Natural killer cell treated with Interleukin-12 subunit alpha and Interleukin-12 subunit beta and Interleukin-15 and Interleukin-18, amount 100 ng/mL, for 72 hours (primary cell): ENCODE measurements at regions not wholly inside any gene's neighbourhood (a gene's known extent, or its start where the extent isn't known, plus 50 kb on each side); places are given as distances from the start of the nearest gene placed in this dataset.

ENCODE experiments used
- ATAC-seq, 2 donors: fragments of 150-1000 bp; cut with Tn5 transposase in 1 of 2; sonication (Bioruptor Pico), chemical (Tn5 transposase) in 1 of 2; 2 replicates each; pipeline ENCODE4 v1.10.0; 2021
- DNase-seq: peaks from one replicate; pipeline ENCODE4 v3.0.0; 2022; ENCODE audit warnings: low spot score
- H3K27ac Mint-ChIP-seq, 2 donors: 1 replicate in 1 of 2; 2 replicates in 1 of 2; pipeline ENCODE4 v1.8.0; 2022; ENCODE audit warnings: mixed read lengths in 2 of 2, mild to moderate bottlenecking in 1 of 2, moderate library complexity in 1 of 2
- H3K27me3 Mint-ChIP-seq, 2 donors: 1 replicate in 1 of 2; 2 replicates in 1 of 2; pipeline ENCODE4 v1.8.0; 2022; ENCODE audit warnings: mixed read lengths in 2 of 2
- H3K36me3 Mint-ChIP-seq: one replicate; pipeline ENCODE4 v1.8.0; 2022; ENCODE audit warnings: mixed read lengths
- H3K4me1 Mint-ChIP-seq, 2 donors: 1 replicate in 1 of 2; 2 replicates in 1 of 2; pipeline ENCODE4 v1.8.0; 2022; ENCODE audit warnings: low read depth in 2 of 2, mixed read lengths in 2 of 2, mild to moderate bottlenecking in 1 of 2
- H3K4me3 Mint-ChIP-seq: one replicate; pipeline ENCODE4 v1.8.0; 2022; ENCODE audit warnings: mixed read lengths
- H3K9me3 Mint-ChIP-seq: 2 replicates; pipeline ENCODE4 v1.8.0; 2022; ENCODE audit warnings: mixed read lengths

GRCh38 chr5:167804512-167805220, 486.8 kb upstream of the WWC1 start:
- DNase-seq (no peak), ATAC-seq (no peak)
- no peaks in the 10 kb centered on the region for H3K36me3 Mint-ChIP-seq
- H3K27me3 Mint-ChIP-seq, result no peaks in the 10 kb centered on the region
- H3K27ac Mint-ChIP-seq, result no peak overlapping the region
- peaks cover 6% of the 10 kb centered on the region for H3K9me3 Mint-ChIP-seq
- no peaks in the 10 kb centered on the region for H3K4me1 Mint-ChIP-seq
- H3K4me3 Mint-ChIP-seq, result no peak overlapping the region

GRCh38 chr5:167810573-167810972, 480.9 kb upstream of the WWC1 start:
- ATAC-seq, result no peak
- no peaks in the 10 kb centered on the region for H3K36me3 Mint-ChIP-seq

GRCh38 chr5:167812871-167813270, 478.6 kb upstream of the WWC1 start:
- Mint-ChIP-seq H3K27me3 (no peaks in the 10 kb centered on the region), H3K36me3 (no peaks in the 10 kb centered on the region), H3K9me3 (no peaks in the 10 kb centered on the region), H3K4me1 (no peaks in the 10 kb centered on the region), H3K4me3 (no peak overlapping the region), H3K27ac (no peak overlapping the region)
- ATAC-seq (no peak), DNase-seq (no peak)

More at GRCh38 chr5:167810573-167810972, 480.9 kb upstream of the WWC1 start:
- Mint-ChIP-seq H3K9me3 (no peaks in the 10 kb centered on the region), H3K4me3 (no peak overlapping the region), H3K27ac (no peak overlapping the region), H3K27me3 (no peaks in the 10 kb centered on the region), H3K4me1 (no peaks in the 10 kb centered on the region)
- DNase-seq, result no peak

- H3K4me1 Mint-ChIP-seq, result no peaks in the 10 kb centered on the region
- no peaks in the 10 kb centered on the region for H3K36me3 Mint-ChIP-seq
- ATAC-seq (no peak), DNase-seq (no peak)
- no peak overlapping the region for H3K4me3 Mint-ChIP-seq
- no peaks in the 10 kb centered on the region for H3K9me3 Mint-ChIP-seq
- H3K27me3 Mint-ChIP-seq, result no peaks in the 10 kb centered on the region
- H3K27ac Mint-ChIP-seq, result no peak overlapping the region
Observed at GRCh38 chr5:167813389-167813788, 478.1 kb upstream of the WWC1 start.

- Mint-ChIP-seq H3K36me3 (no peaks in the 10 kb centered on the region), H3K9me3 (no peaks in the 10 kb centered on the region), H3K27ac (no peak overlapping the region), H3K4me3 (no peak overlapping the region), H3K4me1 (no peaks in the 10 kb centered on the region), H3K27me3 (no peaks in the 10 kb centered on the region)
- DNase-seq (no peak), ATAC-seq (no peak)
Observed at GRCh38 chr5:167814040-167814439, 477.4 kb upstream of the WWC1 start.

GRCh38 chr5:167814828-167815227, 476.6 kb upstream of the WWC1 start:
- H3K4me3 Mint-ChIP-seq, result no peak overlapping the region
- no peaks in the 10 kb centered on the region for H3K4me1 Mint-ChIP-seq
- no peak overlapping the region for H3K27ac Mint-ChIP-seq
- DNase-seq, result no peak
- no peak for ATAC-seq
- no peaks in the 10 kb centered on the region for H3K9me3 Mint-ChIP-seq
- H3K36me3 Mint-ChIP-seq, result no peaks in the 10 kb centered on the region
- no peaks in the 10 kb centered on the region for H3K27me3 Mint-ChIP-seq

GRCh38 chr5:167816354-167816753, 475.1 kb upstream of the WWC1 start:
- ATAC-seq (no peak), DNase-seq (no peak)
- Mint-ChIP-seq H3K27me3 (no peaks in the 10 kb centered on the region), H3K9me3 (no peaks in the 10 kb centered on the region), H3K4me1 (no peaks in the 10 kb centered on the region), H3K4me3 (no peak overlapping the region), H3K27ac (no peak overlapping the region), H3K36me3 (no peaks in the 10 kb centered on the region)

- Mint-ChIP-seq H3K27me3 (no peaks in the 10 kb centered on the region), H3K9me3 (no peaks in the 10 kb centered on the region), H3K4me3 (no peak overlapping the region), H3K27ac (no peak overlapping the region), H3K4me1 (no peaks in the 10 kb centered on the region), H3K36me3 (no peaks in the 10 kb centered on the region)
- DNase-seq (no peak), ATAC-seq (no peak)
Observed at GRCh38 chr5:167816864-167817263, 474.6 kb upstream of the WWC1 start.

- Mint-ChIP-seq H3K36me3 (no peaks in the 10 kb centered on the region), H3K27me3 (no peaks in the 10 kb centered on the region), H3K4me1 (no peaks in the 10 kb centered on the region), H3K27ac (no peak overlapping the region), H3K4me3 (no peak overlapping the region), H3K9me3 (peaks cover 3% of the 10 kb centered on the region)
- ATAC-seq, result no peak
- no peak for DNase-seq
Observed at GRCh38 chr5:167819406-167819805, 472.0 kb upstream of the WWC1 start.

- H3K27ac Mint-ChIP-seq, result no peak overlapping the region
- peaks cover 3% of the 10 kb centered on the region for H3K9me3 Mint-ChIP-seq
- no peaks in the 10 kb centered on the region for H3K27me3 Mint-ChIP-seq
- no peaks in the 10 kb centered on the region for H3K36me3 Mint-ChIP-seq
- ATAC-seq, result no peak
- no peak for DNase-seq
- H3K4me3 Mint-ChIP-seq, result no peak overlapping the region
- no peaks in the 10 kb centered on the region for H3K4me1 Mint-ChIP-seq
Observed at GRCh38 chr5:167820101-167820990, 471.1 kb upstream of the WWC1 start.

- Mint-ChIP-seq H3K27ac (no peak overlapping the region), H3K9me3 (peaks cover 3% of the 10 kb centered on the region), H3K36me3 (no peaks in the 10 kb centered on the region), H3K4me1 (no peaks in the 10 kb centered on the region), H3K4me3 (no peak overlapping the region), H3K27me3 (no peaks in the 10 kb centered on the region)
- ATAC-seq (no peak), DNase-seq (no peak)
Observed at GRCh38 chr5:167821151-167821550, 470.3 kb upstream of the WWC1 start.

GRCh38 chr5:167821669-167822068, 469.8 kb upstream of the WWC1 start:
- H3K27me3 Mint-ChIP-seq, result no peaks in the 10 kb centered on the region
- ATAC-seq (no peak), DNase-seq (no peak)
- no peaks in the 10 kb centered on the region for H3K4me1 Mint-ChIP-seq
- no peak overlapping the region for H3K4me3 Mint-ChIP-seq
- H3K9me3 Mint-ChIP-seq, result peaks cover 3% of the 10 kb centered on the region
- no peak overlapping the region for H3K27ac Mint-ChIP-seq
- no peaks in the 10 kb centered on the region for H3K36me3 Mint-ChIP-seq

GRCh38 chr5:167822241-167822640, 469.2 kb upstream of the WWC1 start:
- ATAC-seq (no peak), DNase-seq (no peak)
- Mint-ChIP-seq H3K9me3 (peaks cover 3% of the 10 kb centered on the region), H3K36me3 (no peaks in the 10 kb centered on the region), H3K4me1 (no peaks in the 10 kb centered on the region), H3K27ac (no peak overlapping the region), H3K4me3 (no peak overlapping the region), H3K27me3 (no peaks in the 10 kb centered on the region)

GRCh38 chr5:167823405-167823804, 468.0 kb upstream of the WWC1 start:
- ATAC-seq (no peak), DNase-seq (no peak)
- H3K9me3 Mint-ChIP-seq, result peaks cover 3% of the 10 kb centered on the region
- no peak overlapping the region for H3K27ac Mint-ChIP-seq
- H3K27me3 Mint-ChIP-seq, result peaks cover 0 to 8% of the 10 kb centered on the region in 2 donors
- H3K4me1 Mint-ChIP-seq, result no peaks in the 10 kb centered on the region
- no peaks in the 10 kb centered on the region for H3K36me3 Mint-ChIP-seq
- no peak overlapping the region for H3K4me3 Mint-ChIP-seq
